Loucy (cell line): ENCODE measurements at regions not wholly inside any gene's neighbourhood (a gene's known extent, or its start where the extent isn't known, plus 50 kb on each side); places are given as distances from the start of the nearest gene placed in this dataset.

Experiments used
- CTCF ChIP-seq: fragments of 200-600 bp; sonication (generic); conservative IDR thresholded peaks from 2 replicates; pipeline ENCODE4 v1.5.1; 2014; ENCODE audit warnings: mild to moderate bottlenecking, antibody characterized with exemption, low read length
- EZH2phosphoT487 ChIP-seq: fragments of 200-600 bp; IDR thresholded peaks from 2 replicates; pipeline ENCODE4 v1.6.1; 2018; ENCODE audit warnings: antibody characterized with exemption, mild to moderate bottlenecking, moderate library complexity, borderline replicate concordance

DNA sequence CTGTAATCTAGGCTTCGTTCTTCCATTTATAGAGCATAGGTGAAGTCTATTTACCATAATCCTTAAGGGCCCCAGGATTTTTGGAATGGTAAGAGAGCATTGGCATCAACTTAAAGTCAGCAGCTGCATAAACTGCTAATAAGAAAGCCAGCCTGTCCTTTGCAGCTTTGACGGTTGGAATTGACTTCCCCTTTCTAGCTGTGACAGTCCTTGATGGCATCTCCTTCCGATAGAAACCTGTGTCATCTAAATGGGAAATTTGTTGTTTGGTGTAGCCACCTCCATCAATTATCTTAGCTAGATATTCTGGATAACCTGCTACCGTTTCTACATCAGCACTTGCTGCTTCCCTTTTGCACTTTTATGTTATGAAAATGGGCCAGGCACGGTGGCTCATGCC, 58.0 kb upstream of the GLYATL1B start:
- no peak for TF ChIP-seq CTCF
- no peak for TF ChIP-seq EZH2phosphoT487
